ENCODE measurements at regions not wholly inside any gene's neighbourhood (a gene's known extent, or its start where the extent isn't known, plus 50 kb on each side); places are given as distances from the start of the nearest gene placed in this dataset.

GRCh38 chr7:38066391-38066790 is 111.7 kb upstream of the STARD3NL start (continued):
- no peak for TF ChIP-seq CREB5 (CRISPR knock-in tag; IDR thresholded peaks at IDR 0.05; ENCODE audit: low read depth)
- no peak for TF ChIP-seq BACH2 (CRISPR knock-in tag; IDR thresholded peaks at IDR 0.05; ENCODE audit: borderline replicate concordance)
- no peak for TF ChIP-seq TOX (CRISPR knock-in tag; IDR thresholded peaks at IDR 0.05; ENCODE audit: borderline replicate concordance)
- TF ChIP-seq SNAI2 (CRISPR knock-in tag; IDR thresholded peaks at IDR 0.05) = no peak
- no peak for TF ChIP-seq CSRNP3 (CRISPR knock-in tag; IDR thresholded peaks at IDR 0.05)
- TF ChIP-seq ZFP3 (CRISPR knock-in tag; IDR thresholded peaks at IDR 0.05) = no peak
- no peak for TF ChIP-seq OSR1 (CRISPR knock-in tag; IDR thresholded peaks at IDR 0.05)
- no peak for TF ChIP-seq ZNF565 (CRISPR knock-in tag; conservative IDR thresholded peaks at IDR 0.05; ENCODE audit: low read depth)
- no peak for TF ChIP-seq TCF4 (CRISPR knock-in tag; IDR thresholded peaks at IDR 0.05; ENCODE audit: borderline replicate concordance)
- no peak for TF ChIP-seq CSDC2 (CRISPR knock-in tag; IDR thresholded peaks at IDR 0.05)
- TF ChIP-seq GLIS3 (CRISPR knock-in tag; IDR thresholded peaks at IDR 0.05) = no peak
- no peak for TF ChIP-seq POU6F1 (CRISPR knock-in tag; IDR thresholded peaks at IDR 0.05; ENCODE audit: borderline replicate concordance, low read depth)

GRCh38 chr7:38068461-38068860 is 109.6 kb upstream of the STARD3NL start:
- TF ChIP-seq ARNTL (CRISPR knock-in tag; IDR thresholded peaks at IDR 0.05; ENCODE audit: borderline replicate concordance, low read depth) (no peak), ISL1 (CRISPR knock-in tag; IDR thresholded peaks at IDR 0.05) (no peak), CSRNP3 (CRISPR knock-in tag; IDR thresholded peaks at IDR 0.05) (no peak), ZNF8 (CRISPR knock-in tag; IDR thresholded peaks at IDR 0.05) (no peak), PPARA (CRISPR knock-in tag; IDR thresholded peaks at IDR 0.05; ENCODE audit: borderline replicate concordance) (no peak), ESRRG (CRISPR knock-in tag; IDR thresholded peaks at IDR 0.05) (no peak), CSDC2 (CRISPR knock-in tag; IDR thresholded peaks at IDR 0.05) (no peak), BACH2 (CRISPR knock-in tag; IDR thresholded peaks at IDR 0.05; ENCODE audit: borderline replicate concordance) (no peak), TOX (CRISPR knock-in tag; IDR thresholded peaks at IDR 0.05; ENCODE audit: borderline replicate concordance) (no peak), SNAI2 (CRISPR knock-in tag; IDR thresholded peaks at IDR 0.05) (no peak), ZC3H10 (CRISPR knock-in tag; IDR thresholded peaks at IDR 0.05) (no peak), ZNF70 (CRISPR knock-in tag; IDR thresholded peaks at IDR 0.05) (no peak)
- ATAC-seq = no peak

GRCh38 chr7:38069052-38069451 is 109.0 kb upstream of the STARD3NL start:
- ATAC-seq = no peak

More at GRCh38 chr7:38069052-38069451, 109.0 kb upstream of the STARD3NL start:
- no peak for TF ChIP-seq PPARA (CRISPR knock-in tag; IDR thresholded peaks at IDR 0.05; ENCODE audit: borderline replicate concordance)
- no peak for TF ChIP-seq POU6F1 (CRISPR knock-in tag; IDR thresholded peaks at IDR 0.05; ENCODE audit: borderline replicate concordance, low read depth)
- no peak for TF ChIP-seq ZNF70 (CRISPR knock-in tag; IDR thresholded peaks at IDR 0.05)
- no peak for TF ChIP-seq CREB5 (CRISPR knock-in tag; IDR thresholded peaks at IDR 0.05; ENCODE audit: low read depth)
- TF ChIP-seq CSRNP3 (CRISPR knock-in tag; IDR thresholded peaks at IDR 0.05) = no peak
- TF ChIP-seq ZNF565 (CRISPR knock-in tag; conservative IDR thresholded peaks at IDR 0.05; ENCODE audit: low read depth) = no peak
- no peak for TF ChIP-seq TOX (CRISPR knock-in tag; IDR thresholded peaks at IDR 0.05; ENCODE audit: borderline replicate concordance)

Measured in SK-N-SH treated with all-trans-retinoic acid at 6 μM for 48 hours (cell line).